Glomerular visceral epithelial cell (primary cell): ENCODE measurements at regions not wholly inside any gene's neighbourhood (a gene's known extent, or its start where the extent isn't known, plus 50 kb on each side); places are given as distances from the start of the nearest gene placed in this dataset.
"Not testable (repeated sequence)": the region's sequence is repeated elsewhere in the genome, so short reads cannot be mapped to it uniquely, and the experiment has no call there.

Experiments
- DNase-seq: peaks from one replicate; pipeline ENCODE4 v3.0.0-alpha.2; 2016; ENCODE audit errors: extremely low spot score

DNA sequence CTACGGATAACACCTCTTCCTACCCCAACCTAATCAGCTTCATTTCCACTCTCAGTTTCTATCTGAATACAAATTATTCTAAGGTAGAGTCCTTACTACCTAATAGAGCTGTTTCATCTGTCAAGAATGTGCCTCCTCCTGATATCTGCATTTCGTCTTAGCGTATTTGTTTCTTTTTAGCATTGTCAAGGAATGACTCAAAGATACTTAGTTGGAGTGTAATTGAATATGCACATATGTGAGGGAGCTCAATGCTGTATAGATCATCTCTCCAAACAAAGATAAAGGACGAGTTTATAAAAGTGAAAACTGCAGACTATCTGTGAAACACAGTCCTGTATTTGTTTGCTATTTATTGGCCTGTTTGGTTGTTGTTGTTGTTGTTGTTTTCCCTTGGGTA lies 2059.4 kb upstream of the CELF4 start:
- DNase-seq, result peak; percentile 32

- DNase-seq, result no peak
Measured at GRCh38 chr18:39622431-39622830, 2056.8 kb upstream of the CELF4 start.

GRCh38 chr18:39620551-39621168 lies 2055.1 kb upstream of the CELF4 start:
- DNase-seq, result no peak

GRCh38 chr18:39618265-39619003 lies 2052.8 kb upstream of the CELF4 start:
- DNase-seq, result no peak

DNA sequence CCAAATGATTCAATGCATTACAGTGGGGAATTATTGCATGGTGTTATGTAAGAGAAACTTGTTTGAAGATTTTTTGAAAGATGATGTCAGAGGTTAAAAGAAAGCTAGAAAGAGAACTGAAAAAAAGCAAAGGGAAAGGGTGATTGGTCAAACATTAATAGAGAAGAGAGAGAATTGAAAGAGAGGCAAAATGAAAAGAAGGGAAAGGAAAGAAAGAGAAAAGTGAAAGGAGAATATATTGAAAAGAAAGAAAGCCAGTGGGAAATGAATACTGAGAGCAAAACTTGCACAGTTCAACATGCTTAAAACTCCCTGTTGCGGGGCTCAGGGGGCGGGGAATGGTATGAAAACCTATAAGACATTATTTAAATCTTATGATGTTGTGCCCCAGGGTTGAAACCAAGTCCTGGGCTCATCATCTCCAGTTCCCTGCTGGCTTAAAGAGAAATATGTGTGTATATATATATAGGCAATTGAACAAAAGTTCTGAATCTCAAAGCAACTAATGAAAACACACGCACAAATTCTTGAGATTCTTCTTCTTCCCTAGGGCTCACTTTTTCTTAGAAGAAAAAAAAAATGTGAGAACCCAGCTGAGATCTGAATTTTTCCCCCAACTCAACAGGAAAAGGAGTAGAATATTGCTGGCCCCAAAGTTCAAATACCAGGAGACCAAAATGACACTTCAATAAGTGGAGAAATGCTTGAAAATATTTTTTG lies 2045.9 kb upstream of the CELF4 start:
- DNase-seq, result no peak

DNA sequence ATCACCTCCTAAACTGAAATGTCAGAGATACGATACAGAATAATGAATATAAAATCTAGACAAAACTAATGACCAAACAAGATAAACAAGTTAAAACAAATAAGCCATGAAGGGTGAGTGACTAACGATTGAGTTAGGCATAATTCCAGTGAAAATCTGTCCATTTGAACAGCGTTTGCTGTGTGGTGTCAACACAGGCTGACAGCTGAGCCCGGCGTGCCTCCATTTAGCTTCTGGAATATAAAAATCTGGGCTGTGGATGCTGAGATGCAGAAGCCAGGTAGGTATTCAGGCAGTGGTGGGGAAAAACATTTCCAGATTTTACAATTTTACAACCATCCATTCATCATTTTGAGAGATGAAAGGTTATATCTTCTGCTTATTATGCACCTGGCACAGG lies 2041.4 kb upstream of the CELF4 start:
- no peak for DNase-seq

DNA sequence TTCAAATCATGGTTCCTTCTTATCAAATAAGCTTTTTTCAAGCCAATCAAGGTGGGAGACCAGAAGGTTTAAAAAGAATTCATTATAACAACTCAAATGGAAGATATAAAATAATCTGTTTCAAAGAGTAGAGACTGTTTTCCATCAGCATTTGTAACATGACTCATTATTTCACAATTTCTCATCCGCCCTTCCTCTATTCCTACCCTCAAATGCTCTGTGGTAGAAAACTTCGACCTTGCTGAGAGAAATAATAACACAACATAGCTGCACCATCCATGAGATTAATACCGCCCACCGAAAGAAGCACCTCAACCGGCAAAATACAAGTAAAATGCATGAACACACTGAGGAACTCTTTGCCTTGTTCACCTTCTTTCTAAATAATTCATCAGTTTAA lies 2039.2 kb upstream of the CELF4 start:
- peak; percentile 6 for DNase-seq

- DNase-seq, result no peak
Measured at GRCh38 chr18:39602131-39602530, 2036.5 kb upstream of the CELF4 start.

GRCh38 chr18:39600894-39601293 lies 2035.3 kb upstream of the CELF4 start:
- no peak for DNase-seq

DNA sequence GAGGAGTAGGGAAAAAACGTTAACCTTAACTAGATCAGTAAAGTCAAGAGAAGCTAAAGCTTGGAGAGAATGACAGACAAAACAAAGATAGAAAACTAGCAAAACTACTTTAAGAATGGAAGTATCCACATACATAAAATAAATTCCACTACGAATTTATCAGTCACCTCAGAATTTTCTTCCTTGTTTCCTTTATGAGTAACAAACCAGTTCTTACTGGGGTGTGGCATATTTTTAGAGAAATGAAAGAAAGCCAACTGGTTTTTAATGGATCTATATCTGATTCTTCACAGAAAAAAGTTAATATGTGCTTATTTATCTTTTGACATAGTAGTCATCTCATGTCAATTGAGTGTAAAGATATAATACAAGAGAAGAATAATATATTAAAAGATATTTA lies 2033.7 kb upstream of the CELF4 start:
- DNase-seq, result no peak

DNA sequence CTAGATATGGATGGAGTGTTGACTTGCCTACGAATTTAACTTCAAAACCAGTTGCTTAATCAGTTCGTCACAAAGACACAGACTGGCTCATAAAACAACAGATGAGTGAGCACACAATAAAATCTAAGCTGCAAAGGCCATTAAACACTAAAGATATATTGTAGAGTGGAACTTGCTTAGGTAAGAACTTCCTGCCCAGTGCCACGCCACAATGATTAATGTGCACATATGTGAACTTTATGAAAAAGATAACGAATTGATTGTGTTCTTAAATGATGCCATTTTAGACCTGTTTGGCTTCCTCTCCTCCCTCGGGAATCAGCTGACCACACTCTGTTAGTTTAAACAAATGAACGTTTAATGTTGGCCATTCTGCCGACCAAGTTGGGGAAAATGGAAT lies 2031.3 kb upstream of the CELF4 start:
- no peak for DNase-seq

DNA sequence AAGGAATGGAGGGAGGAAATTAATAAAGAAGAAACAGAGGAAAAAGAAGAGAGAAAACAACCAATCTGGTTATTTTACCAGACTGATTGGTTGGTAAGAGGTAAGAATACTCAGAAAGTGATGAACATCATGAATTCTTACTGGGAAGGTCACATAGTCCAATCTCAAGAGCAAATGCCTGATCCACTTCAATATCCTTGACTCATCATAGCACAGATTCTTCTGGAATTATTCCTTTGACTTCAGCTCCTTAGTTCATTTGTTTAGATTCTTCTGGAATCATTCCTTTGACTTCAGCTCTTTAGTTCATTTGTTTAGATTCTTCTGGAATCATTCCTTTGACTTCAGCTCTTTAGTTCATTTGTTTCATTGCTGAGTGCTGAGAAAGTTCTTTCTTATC lies 2030.6 kb upstream of the CELF4 start:
- DNase-seq, result no peak

DNA sequence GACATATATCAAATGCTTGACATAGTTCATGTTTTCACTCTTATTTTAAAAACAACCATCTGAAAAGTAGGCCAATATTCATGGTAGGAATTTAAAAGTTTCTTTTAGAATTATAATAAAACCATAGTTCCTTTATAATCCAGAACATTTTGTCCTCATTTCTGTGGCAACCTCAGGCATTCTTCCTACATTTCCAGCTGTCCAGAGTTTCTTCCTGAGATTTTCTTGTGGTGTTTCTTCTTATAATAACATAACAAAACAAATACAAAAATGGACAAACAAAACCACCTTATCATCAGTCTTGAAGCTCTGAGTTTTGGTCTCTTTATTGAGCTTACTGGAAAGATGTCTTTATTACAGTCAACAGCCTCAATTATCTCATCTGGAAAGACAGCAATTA lies 2028.6 kb upstream of the CELF4 start:
- no peak for DNase-seq

- no peak for DNase-seq
Measured at GRCh38 chr18:39591649-39592048, 2026.1 kb upstream of the CELF4 start.

GRCh38 chr18:39589496-39589895 lies 2023.9 kb upstream of the CELF4 start:
- DNase-seq, result no peak

- no peak for DNase-seq
Measured at GRCh38 chr18:39587586-39587985, 2022.0 kb upstream of the CELF4 start.

DNA sequence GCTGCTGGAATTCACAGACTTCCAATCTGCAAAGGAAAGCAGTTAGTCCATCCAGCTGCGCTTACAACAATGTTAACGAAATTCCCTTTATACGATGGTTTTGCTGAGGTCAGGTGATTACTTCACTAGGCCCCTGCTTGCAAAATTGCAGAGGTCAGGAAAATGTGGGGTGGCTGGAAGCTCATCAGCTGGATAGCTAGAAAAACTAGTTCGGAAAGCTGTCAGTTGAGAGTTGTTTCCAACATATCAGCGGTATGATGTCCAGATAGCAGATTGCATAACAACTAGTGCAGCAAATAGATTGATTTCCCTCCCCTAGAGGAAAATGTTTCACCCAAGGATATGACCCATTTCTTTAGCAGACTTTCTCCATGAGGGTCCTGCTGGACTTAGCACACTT lies 2021.1 kb upstream of the CELF4 start:
- no peak for DNase-seq

DNA sequence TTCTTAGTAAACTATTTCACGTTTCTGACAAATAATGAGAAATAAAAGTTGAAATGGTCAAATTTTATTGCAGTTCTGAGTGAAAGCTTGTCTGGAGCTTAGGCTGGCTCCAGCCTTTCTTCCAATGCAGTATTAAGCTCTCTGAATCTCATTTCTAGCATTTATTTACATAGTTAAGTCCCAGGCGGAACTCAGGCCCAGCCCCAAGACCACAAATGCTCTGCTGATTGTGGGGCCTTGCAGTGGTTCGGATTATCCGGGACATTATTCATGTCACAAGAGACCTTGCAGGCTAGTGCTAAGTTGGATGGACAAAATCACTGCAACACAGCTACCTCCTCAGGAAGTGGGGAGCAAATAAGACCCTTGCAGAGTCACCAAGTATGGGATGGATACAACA lies 2009.3 kb upstream of the CELF4 start:
- DNase-seq, result no peak

DNA sequence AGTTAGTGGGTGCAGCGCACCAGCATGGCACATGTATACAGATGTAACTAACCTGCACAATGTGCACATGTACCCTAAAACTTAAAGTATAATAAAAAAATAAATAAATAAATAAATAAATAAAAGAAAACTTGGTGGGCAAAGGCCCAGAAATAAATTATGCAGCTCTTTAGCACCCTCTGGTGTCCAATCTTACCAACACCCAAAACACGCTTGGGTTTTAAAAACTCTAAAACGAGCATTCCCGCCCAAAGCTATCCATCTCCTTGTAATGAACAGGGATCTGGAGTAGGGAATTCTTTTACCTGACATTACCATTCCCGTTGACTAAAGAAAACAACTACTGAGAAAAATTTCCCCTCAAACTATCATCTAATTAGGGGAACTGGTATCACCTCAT lies 2005.9 kb upstream of the CELF4 start:
- DNase-seq, result peak; percentile 5

DNA sequence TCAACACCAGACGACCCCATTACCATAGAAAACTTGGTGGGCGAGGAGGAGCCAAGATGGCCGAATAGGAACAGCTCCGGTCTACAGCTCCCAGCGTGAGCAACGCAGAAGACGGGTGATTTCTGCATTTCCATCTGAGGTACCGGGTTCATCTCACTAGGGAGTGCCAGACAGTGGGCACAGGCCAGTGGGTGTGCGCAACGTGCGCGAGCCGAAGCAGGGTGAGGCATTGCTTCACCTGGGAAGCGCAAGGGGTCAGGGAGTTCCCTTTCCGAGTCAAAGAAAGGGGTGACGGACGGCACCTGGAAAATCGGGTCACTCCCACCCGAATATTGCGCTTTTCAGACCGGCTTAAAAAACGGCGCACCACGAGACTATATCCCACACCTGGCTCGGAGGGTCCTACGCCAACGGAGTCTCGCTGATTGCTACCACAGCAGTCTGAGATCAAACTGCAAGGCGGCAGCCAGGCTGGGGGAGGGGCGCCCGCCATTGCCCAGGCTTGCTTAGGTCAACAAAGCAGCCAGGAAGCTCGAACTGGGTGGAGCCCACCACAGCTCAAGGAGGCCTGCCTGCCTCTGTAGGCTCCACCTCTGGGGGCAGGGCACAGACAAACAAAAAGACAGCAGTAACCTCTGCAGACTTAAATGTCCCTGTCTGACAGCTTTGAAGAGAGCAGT lies 2000.1 kb upstream of the CELF4 start:
- DNase-seq, result not testable (repeated sequence)

DNA sequence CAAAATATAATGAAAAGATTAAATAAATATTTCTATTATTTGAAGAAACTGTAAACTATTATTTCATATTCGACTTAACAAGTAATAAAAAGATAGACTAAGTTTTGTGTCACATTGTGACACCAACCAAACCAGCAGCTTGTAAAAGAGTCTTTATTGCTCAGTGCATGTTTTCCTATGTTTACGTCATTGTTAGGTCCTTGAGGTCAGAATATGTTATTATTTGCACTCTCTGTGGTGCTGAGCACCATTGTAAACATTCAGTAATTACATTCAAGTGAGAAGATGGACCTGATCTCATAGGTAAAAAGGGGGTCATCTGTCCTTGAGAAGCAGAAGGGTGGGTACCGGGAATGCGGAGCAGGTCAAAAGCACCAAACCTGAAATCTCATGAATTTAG lies 1999.1 kb upstream of the CELF4 start:
- no peak for DNase-seq

DNA sequence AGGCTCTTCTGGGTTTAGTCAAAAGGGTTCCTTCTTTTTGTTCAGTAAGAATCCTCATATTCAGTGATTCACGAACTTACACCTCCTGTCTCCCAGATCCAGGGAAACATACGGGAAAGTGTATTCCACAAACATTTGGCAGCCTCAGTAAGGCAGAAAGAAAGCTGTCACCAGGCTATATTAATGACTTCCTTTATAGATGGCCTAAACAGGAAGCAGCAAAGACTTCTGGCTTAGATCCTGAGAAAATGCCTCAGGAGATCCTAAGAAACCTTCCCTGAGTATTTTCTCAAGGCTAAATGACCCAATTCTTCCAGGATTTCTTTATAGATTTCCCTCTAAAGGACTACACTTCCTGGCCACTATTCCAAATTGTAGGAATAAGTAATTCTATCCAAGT lies 1995.5 kb upstream of the CELF4 start:
- no peak for DNase-seq

DNA sequence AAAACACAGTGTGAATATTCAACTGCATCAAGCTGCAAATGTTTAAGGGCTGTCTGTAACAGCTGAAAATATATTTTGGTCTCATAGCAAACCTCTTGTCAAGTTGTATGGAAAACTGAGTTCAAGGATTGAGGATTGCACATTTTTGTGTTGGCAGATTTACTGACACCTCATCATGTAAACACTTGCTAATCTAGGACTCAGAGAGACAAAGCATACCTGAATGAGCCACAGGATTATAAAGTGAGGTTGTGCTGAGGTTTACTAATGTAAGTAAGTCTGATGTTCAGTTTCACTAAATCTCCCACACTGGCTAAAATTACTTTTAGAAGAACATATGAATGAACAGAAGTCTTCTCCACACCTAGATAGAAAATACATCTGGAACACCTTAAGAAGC lies 1993.1 kb upstream of the CELF4 start:
- no peak for DNase-seq
